Posterior vena cava (tissue), 2 donors: ENCODE measurements at regions not wholly inside any gene's neighbourhood (a gene's known extent, or its start where the extent isn't known, plus 50 kb on each side); places are given as distances from the start of the nearest gene placed in this dataset.
"Not testable (repeated sequence)": the region's sequence is repeated elsewhere in the genome, so short reads cannot be mapped to it uniquely, and the experiment has no call there.

Experiments
- DNase-seq: peaks from one replicate; pipeline ENCODE4 v3.0.0-alpha.2; 2020; ENCODE audit warnings: low spot score
- intact Hi-C, 2 donors: fragments of 100-400 bp; cut with DNase I; formaldehyde crosslinking; loops; one replicate each; pipeline versions ENCODE4 v1.14.1 to v1.14.2; 2022 to 2023
- donor health status: DM: yes; HTN: yes; CAD: no.
- donor health status: DM: yes; HTN: yes; CAD: no.

- intact Hi-C loops = not testable (repeated sequence)
- DNase-seq = peak; percentile 96
Observed at GRCh38 chr17:45585037-45585733, 94.7 kb upstream of the PLEKHM1 start.

GRCh38 chr17:45585794-45586650 lies 95.5 kb upstream of the PLEKHM1 start:
- DNase-seq = peak; percentile 82
- intact Hi-C loops = not testable (repeated sequence)

- intact Hi-C loops, DNase-seq: not testable (repeated sequence)
Observed at GRCh38 chr17:45586651-45586934, 96.1 kb upstream of the PLEKHM1 start.

GRCh38 chr17:45592433-45592923 lies 102.0 kb upstream of the PLEKHM1 start:
- peak; percentile 95 for DNase-seq
- intact Hi-C loops = not testable (repeated sequence)

- DNase-seq, intact Hi-C loops: not testable (repeated sequence)
Observed at GRCh38 chr17:45596347-45596746, 105.8 kb upstream of the PLEKHM1 start.

- intact Hi-C loops, DNase-seq: not testable (repeated sequence)
Observed at GRCh38 chr17:45600052-45601012, 109.8 kb upstream of the PLEKHM1 start.

GRCh38 chr17:45601013-45601412 lies 110.5 kb upstream of the PLEKHM1 start:
- intact Hi-C loops, DNase-seq: not testable (repeated sequence)

- intact Hi-C loops, DNase-seq: not testable (repeated sequence)
Observed at GRCh38 chr17:45601605-45602539, 111.4 kb upstream of the PLEKHM1 start.

GRCh38 chr17:45605751-45606150 lies 115.2 kb upstream of the PLEKHM1 start:
- intact Hi-C loops, DNase-seq: not testable (repeated sequence)

GRCh38 chr17:45619984-45620405 lies 129.5 kb upstream of the PLEKHM1 start:
- peak; percentile 91 for DNase-seq
- intact Hi-C loops = not testable (repeated sequence)

- DNase-seq, intact Hi-C loops: not testable (repeated sequence)
Observed at GRCh38 chr17:45620468-45620867, 129.9 kb upstream of the PLEKHM1 start.

- intact Hi-C loops, DNase-seq: not testable (repeated sequence)
Observed at GRCh38 chr17:45621087-45621486, 130.6 kb upstream of the PLEKHM1 start.

- intact Hi-C loops, DNase-seq: not testable (repeated sequence)
Observed at GRCh38 chr17:45622295-45622694, 131.8 kb upstream of the PLEKHM1 start.

GRCh38 chr17:45628019-45628418 lies 137.5 kb upstream of the PLEKHM1 start:
- intact Hi-C loops = no loop called here
- DNase-seq = no peak

GRCh38 chr17:45631941-45632340 lies 141.4 kb upstream of the PLEKHM1 start:
- no peak for DNase-seq
- intact Hi-C loops = no loop called here

GRCh38 chr17:45639297-45639849 lies 144.7 kb upstream of the CRHR1 start:
- intact Hi-C loops = no loop called here

GRCh38 chr17:45640141-45640850 lies 143.8 kb upstream of the CRHR1 start:
- peak; percentile 87 for DNase-seq
- intact Hi-C loops = loop anchor here (2.0 to 5.0 kb wide), 2 partner anchors 192 to 193 kb away; no protein-coding TSS in a partner anchor

More at GRCh38 chr17:45639297-45639849, 144.7 kb upstream of the CRHR1 start:
- no peak for DNase-seq
